HG03095 (cell line): ENCODE measurements at regions not wholly inside any gene's neighbourhood (a gene's known extent, or its start where the extent isn't known, plus 50 kb on each side); places are given as distances from the start of the nearest gene placed in this dataset.

Source experiments
- ATAC-seq: cut with Tn5 transposase; IDR thresholded peaks from one replicate; pipeline ENCODE4 v1.9.1; 2021; ENCODE audit warnings: moderate library complexity; ENCODE audit not compliant: unreplicated experiment

DNA sequence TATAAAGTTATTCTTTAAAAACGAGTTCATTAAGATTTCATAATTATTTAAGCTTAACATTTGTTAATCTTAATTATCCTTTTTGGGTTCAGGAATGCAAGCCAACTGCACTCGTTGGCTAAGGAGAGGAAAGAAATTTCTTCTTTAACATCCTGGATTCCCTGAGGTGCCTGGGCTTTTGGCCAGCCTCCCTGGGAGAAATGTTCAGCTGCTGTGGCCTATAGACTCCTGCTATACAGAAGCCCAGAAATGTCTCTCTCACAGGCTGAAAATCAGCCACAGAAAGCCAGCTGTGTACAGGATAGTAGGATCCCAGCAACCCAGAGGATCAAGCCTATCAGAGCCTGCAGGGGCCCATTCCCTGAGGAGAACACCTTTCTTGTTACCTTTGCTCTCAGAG is 430.3 kb downstream of the XIRP2 start:
- ATAC-seq, result no peak

- ATAC-seq, result no peak
Measured at GRCh38 chr2:167310442-167310841, 422.2 kb downstream of the XIRP2 start.
